Left renal cortex interstitium (tissue), 4 donors: ENCODE measurements at regions not wholly inside any gene's neighbourhood (a gene's known extent, or its start where the extent isn't known, plus 50 kb on each side); places are given as distances from the start of the nearest gene placed in this dataset.

ENCODE experiments used
- DNase-seq, 4 donors: peaks; one replicate each; pipeline ENCODE4 v3.0.0-alpha.2; 2013; ENCODE audit warnings: low read depth in 4 of 4, low spot score in 2 of 4, missing footprints in 1 of 4

- no peak for DNase-seq
Observed at GRCh38 chr7:49243521-49243920, 319.2 kb downstream of the CDC14C start.

- DNase-seq = no peak
Observed at GRCh38 chr7:49244543-49244942, 320.2 kb downstream of the CDC14C start.

- no peak for DNase-seq
Observed at GRCh38 chr7:49245062-49245461, 320.7 kb downstream of the CDC14C start.

- no peak for DNase-seq
Observed at GRCh38 chr7:49247759-49248158, 323.4 kb downstream of the CDC14C start.

- DNase-seq = no peak
Observed at GRCh38 chr7:49255054-49255453, 330.7 kb downstream of the CDC14C start.

GRCh38 chr7:49260538-49260937 lies 336.2 kb downstream of the CDC14C start:
- no peak for DNase-seq

- DNase-seq = no peak
Observed at GRCh38 chr7:49261928-49262327, 337.6 kb downstream of the CDC14C start.

GRCh38 chr7:49264530-49264929 lies 340.2 kb downstream of the CDC14C start:
- DNase-seq = no peak

GRCh38 chr7:49273897-49274296 lies 349.6 kb downstream of the CDC14C start:
- no peak for DNase-seq

- no peak for DNase-seq
Observed at GRCh38 chr7:49279891-49280290, 355.5 kb downstream of the CDC14C start.

GRCh38 chr7:49287653-49288052 lies 363.3 kb downstream of the CDC14C start:
- no peak for DNase-seq

GRCh38 chr7:49294611-49295010 lies 370.3 kb downstream of the CDC14C start:
- DNase-seq = no peak

- DNase-seq = no peak
Observed at GRCh38 chr7:49295146-49295545, 370.8 kb downstream of the CDC14C start.

- no peak for DNase-seq
Observed at GRCh38 chr7:49297958-49298357, 373.6 kb downstream of the CDC14C start.

- DNase-seq = no peak
Observed at GRCh38 chr7:49308787-49309186, 384.4 kb downstream of the CDC14C start.

GRCh38 chr7:49320083-49320482 lies 395.7 kb downstream of the CDC14C start:
- DNase-seq = no peak

- DNase-seq = no peak
Observed at GRCh38 chr7:49321843-49322242, 397.5 kb downstream of the CDC14C start.

- DNase-seq = no peak
Observed at GRCh38 chr7:49322476-49322875, 398.1 kb downstream of the CDC14C start.

- DNase-seq = no peak
Observed at GRCh38 chr7:49324040-49324439, 399.7 kb downstream of the CDC14C start.

- DNase-seq = no peak
Observed at GRCh38 chr7:49324707-49325106, 400.4 kb downstream of the CDC14C start.

GRCh38 chr7:49325571-49325970 lies 401.2 kb downstream of the CDC14C start:
- no peak for DNase-seq

GRCh38 chr7:49327155-49327554 lies 402.8 kb downstream of the CDC14C start:
- DNase-seq = no peak

GRCh38 chr7:49333180-49333881 lies 409.0 kb downstream of the CDC14C start:
- no peak for DNase-seq
